Osteoblast (primary cell): ENCODE measurements at regions not wholly inside any gene's neighbourhood (a gene's known extent, or its start where the extent isn't known, plus 50 kb on each side); places are given as distances from the start of the nearest gene placed in this dataset.

ENCODE experiments used
- DNase-seq: peaks from one replicate; pipeline ENCODE4 v3.0.0; 2011; ENCODE audit warnings: low spot score, mixed read lengths; ENCODE audit not compliant: insufficient read length; ENCODE audit errors: missing footprints
- H2AFZ ChIP-seq: 2 replicates; pipeline ENCODE4 v1.6.0; 2011; ENCODE audit warnings: mild to moderate bottlenecking, low read length
- H3K27ac ChIP-seq: 2 replicates; pipeline ENCODE4 v1.5.1; 2011; ENCODE audit warnings: mild to moderate bottlenecking, low read depth, low read length, moderate library complexity
- H3K27me3 ChIP-seq: 2 replicates; pipeline ENCODE4 v1.6.0; 2012; ENCODE audit warnings: mild to moderate bottlenecking, control low read depth, inconsistent platforms, low read length, moderate library complexity; ENCODE audit not compliant: insufficient read depth
- H3K36me3 ChIP-seq: 2 replicates; pipeline ENCODE4 v1.5.1; 2011; ENCODE audit warnings: mild to moderate bottlenecking, low read length, control low read depth, moderate library complexity; ENCODE audit not compliant: insufficient read depth
- H3K4me1 ChIP-seq: 2 replicates; pipeline ENCODE4 v1.5.1; 2011; ENCODE audit warnings: mild to moderate bottlenecking, low read length, control low read depth, moderate library complexity; ENCODE audit not compliant: insufficient read depth
- H3K4me2 ChIP-seq: 2 replicates; pipeline ENCODE4 v1.6.0; 2011; ENCODE audit warnings: mild to moderate bottlenecking, low read length; ENCODE audit not compliant: insufficient read depth
- H3K4me3 ChIP-seq: fragments of 200-600 bp; sonication (generic); 3 replicates; pipeline ENCODE4 v1.5.1; 2012; ENCODE audit warnings: mild to moderate bottlenecking, low read length, inconsistent platforms; ENCODE audit not compliant: insufficient read depth
- H3K79me2 ChIP-seq: 2 replicates; pipeline ENCODE4 v1.6.0; 2012; ENCODE audit warnings: mild to moderate bottlenecking, low read length, control low read depth, inconsistent platforms; ENCODE audit not compliant: insufficient read depth
- H3K9me3 ChIP-seq: 2 replicates; pipeline ENCODE4 v1.5.1; 2011; ENCODE audit warnings: low read depth, low read length, control low read depth
- H4K20me1 ChIP-seq: 2 replicates; pipeline ENCODE4 v1.6.0; 2012; ENCODE audit warnings: mild to moderate bottlenecking, low read length, control low read depth; ENCODE audit not compliant: insufficient read depth
- CTCF ChIP-seq: IDR thresholded peaks from 2 replicates; pipeline ENCODE4 v1.5.1; 2011; ENCODE audit warnings: mild to moderate bottlenecking, low read depth, low read length, moderate library complexity; ENCODE audit errors: extremely low read depth

GRCh38 chr2:107111623-107112022 is 225.7 kb upstream of the ST6GAL2 start:
- Histone ChIP-seq H4K20me1 (no peaks in the 10 kb centered on the region), H3K27me3 (no peaks in the 10 kb centered on the region), H3K4me3 (no peak overlapping the region), H3K4me1 (no peaks in the 10 kb centered on the region), H2AFZ (no peak overlapping the region), H3K9me3 (no peaks in the 10 kb centered on the region), H3K27ac (no peak overlapping the region), H3K79me2 (no peaks in the 10 kb centered on the region), H3K4me2 (no peak overlapping the region), H3K36me3 (no peaks in the 10 kb centered on the region)
- no peak for TF ChIP-seq CTCF
- no peak for DNase-seq

- H3K79me2 ChIP-seq = no peaks in the 10 kb centered on the region
These were observed 226.6 kb upstream of the ST6GAL2 start for GRCh38 chr2:107112561-107112960.

GRCh38 chr2:107128381-107128780 is 242.4 kb upstream of the ST6GAL2 start:
- Histone ChIP-seq H3K9me3 (no peaks in the 10 kb centered on the region), H3K79me2 (no peaks in the 10 kb centered on the region), H3K4me1 (no peaks in the 10 kb centered on the region), H3K36me3 (no peaks in the 10 kb centered on the region), H3K27me3 (no peaks in the 10 kb centered on the region), H4K20me1 (no peaks in the 10 kb centered on the region), H3K4me2 (no peak overlapping the region), H2AFZ (no peak overlapping the region), H3K4me3 (no peak overlapping the region), H3K27ac (no peak overlapping the region)
- no peak for TF ChIP-seq CTCF
- no peak for DNase-seq

More at GRCh38 chr2:107112561-107112960, 226.6 kb upstream of the ST6GAL2 start:
- TF ChIP-seq CTCF = no peak
- DNase-seq = no peak
- no peaks in the 10 kb centered on the region for H3K36me3 ChIP-seq
- H3K4me3 ChIP-seq = no peak overlapping the region
- H3K4me1 ChIP-seq = no peaks in the 10 kb centered on the region
- H3K27ac ChIP-seq = no peak overlapping the region
- H4K20me1 ChIP-seq = no peaks in the 10 kb centered on the region
- H3K27me3 ChIP-seq = no peaks in the 10 kb centered on the region
- H2AFZ ChIP-seq = no peak overlapping the region
- H3K4me2 ChIP-seq = no peak overlapping the region
- no peaks in the 10 kb centered on the region for H3K9me3 ChIP-seq

- Histone ChIP-seq H3K4me3 (no peak overlapping the region), H4K20me1 (no peaks in the 10 kb centered on the region), H3K79me2 (no peaks in the 10 kb centered on the region), H3K4me2 (no peak overlapping the region), H2AFZ (no peak overlapping the region), H3K4me1 (no peaks in the 10 kb centered on the region), H3K36me3 (no peaks in the 10 kb centered on the region), H3K27ac (no peak overlapping the region), H3K27me3 (no peaks in the 10 kb centered on the region), H3K9me3 (no peaks in the 10 kb centered on the region)
- TF ChIP-seq CTCF = no peak
- DNase-seq = no peak
These were observed 246.1 kb upstream of the ST6GAL2 start for GRCh38 chr2:107132070-107132469.
